CD4-positive, alpha-beta T cell treated with Interleukin-6 at 100 ng/mL for 8 hours (primary cell): ENCODE measurements at regions not wholly inside any gene's neighbourhood (a gene's known extent, or its start where the extent isn't known, plus 50 kb on each side); places are given as distances from the start of the nearest gene placed in this dataset.

Experiments
- DNase-seq: peaks from one replicate; pipeline ENCODE4 v3.0.0-alpha.2; 2020; ENCODE audit warnings: mixed read lengths, low spot score

DNA sequence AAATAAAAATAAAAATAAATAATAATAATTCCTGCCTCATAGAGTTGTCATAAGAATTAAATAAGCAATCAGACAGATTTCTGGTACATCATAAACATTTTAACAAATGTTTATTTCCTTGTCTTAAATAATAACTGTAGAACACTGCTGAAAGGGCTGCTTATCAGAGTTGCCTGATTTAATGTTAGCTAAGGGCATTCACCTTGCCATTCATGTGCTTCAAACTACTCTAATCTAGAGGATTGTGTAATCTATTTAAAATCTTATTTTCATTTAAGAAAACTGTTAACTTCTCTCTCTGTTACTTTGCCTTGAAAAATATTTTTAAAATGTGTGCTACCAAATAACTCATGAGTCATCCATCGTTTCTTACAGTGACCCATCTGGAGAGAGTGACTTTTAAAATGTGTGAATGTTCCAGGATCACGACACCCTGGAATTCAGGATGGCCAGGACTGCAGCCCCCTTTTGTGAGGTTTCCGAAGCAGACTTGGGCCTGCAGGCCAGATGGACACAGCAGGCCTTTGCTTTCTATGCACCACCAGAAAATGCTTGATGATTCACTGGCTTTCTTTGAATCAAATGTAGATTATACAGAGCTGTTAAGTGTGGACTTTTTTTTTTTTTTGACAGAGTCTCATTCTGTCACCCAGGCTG is 109.1 kb upstream of the TNS3 start:
- DNase-seq, result no peak

DNA sequence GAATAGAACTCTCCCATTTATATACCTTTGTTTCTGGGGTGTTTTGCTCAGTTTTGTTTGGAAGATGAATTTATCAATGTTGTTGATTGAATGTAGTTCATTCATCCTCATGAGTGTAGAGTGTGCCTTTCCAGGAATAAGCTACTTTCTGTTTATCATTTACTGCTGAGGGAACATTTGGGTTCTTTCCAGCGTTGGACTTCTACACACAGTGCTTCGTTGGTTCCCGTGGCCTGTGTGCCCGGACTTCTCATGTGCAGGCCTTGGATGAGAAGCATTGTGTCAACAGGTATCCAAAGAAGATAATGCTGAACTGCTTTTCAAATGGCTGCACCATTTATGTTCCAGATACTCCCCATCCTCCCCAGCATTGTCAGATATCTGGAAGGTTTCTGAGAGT is 107.6 kb upstream of the TNS3 start:
- no peak for DNase-seq

DNA sequence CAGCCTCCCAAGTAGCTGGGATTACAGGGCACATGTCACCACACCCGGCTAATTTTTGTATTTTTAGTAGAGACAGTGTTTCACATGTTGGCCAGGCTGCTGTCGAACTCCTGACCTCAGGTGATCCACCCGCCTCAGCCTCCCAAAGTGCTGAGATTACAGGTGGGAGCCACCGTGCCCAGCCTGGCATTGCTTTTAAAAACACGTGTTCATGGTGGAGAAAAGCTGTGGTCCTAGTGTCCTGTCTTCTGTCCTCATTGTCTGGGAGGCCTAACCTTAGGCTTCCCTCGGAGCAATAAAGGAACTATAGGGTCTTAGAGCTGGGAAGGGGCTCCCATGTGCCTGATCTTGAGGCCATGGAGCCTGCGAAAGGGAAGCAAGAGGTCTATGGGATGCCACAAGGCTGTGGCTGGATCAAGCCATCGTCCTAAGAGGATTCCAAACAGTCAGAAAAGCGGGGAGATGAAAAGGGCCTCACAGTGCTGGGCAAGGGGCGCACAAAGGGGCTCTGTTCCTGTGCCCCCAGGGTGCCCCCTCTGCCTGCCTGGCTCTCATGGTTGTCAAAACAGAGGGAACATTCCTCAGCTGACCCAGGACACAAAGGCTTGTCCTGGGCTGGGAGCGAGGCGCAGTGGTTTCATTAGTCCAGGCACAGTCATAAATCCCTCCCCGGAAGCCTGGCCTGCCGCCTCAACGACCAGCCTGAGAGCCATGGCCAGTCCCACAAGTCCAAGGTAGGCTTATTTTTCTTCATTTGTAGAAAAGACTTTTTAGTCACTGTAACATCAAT is 106.6 kb upstream of the TNS3 start:
- DNase-seq, result no peak

GRCh38 chr7:47685712-47686376 is 103.9 kb upstream of the TNS3 start:
- no peak for DNase-seq

DNA sequence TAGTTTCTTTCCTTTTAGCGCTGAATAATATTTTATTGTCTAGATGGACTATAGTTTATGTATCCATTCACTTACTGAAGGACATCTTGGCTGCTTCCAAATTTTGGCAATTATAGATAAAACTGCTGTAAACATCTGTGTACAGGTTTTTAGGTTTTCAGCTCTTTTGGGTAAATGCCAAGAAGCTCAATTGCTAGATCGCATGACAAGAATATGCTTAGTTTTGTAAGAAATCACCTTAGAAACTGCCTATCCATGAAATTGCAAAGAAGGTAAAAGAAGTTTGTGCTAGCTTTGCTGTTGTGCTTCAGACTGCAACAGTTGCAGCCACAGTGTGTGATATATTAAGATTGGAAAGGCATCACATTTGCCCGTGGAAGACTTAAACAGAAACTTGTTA is 103.2 kb upstream of the TNS3 start:
- DNase-seq, result no peak

GRCh38 chr7:47684728-47685127 is 102.8 kb upstream of the TNS3 start:
- DNase-seq, result no peak

DNA sequence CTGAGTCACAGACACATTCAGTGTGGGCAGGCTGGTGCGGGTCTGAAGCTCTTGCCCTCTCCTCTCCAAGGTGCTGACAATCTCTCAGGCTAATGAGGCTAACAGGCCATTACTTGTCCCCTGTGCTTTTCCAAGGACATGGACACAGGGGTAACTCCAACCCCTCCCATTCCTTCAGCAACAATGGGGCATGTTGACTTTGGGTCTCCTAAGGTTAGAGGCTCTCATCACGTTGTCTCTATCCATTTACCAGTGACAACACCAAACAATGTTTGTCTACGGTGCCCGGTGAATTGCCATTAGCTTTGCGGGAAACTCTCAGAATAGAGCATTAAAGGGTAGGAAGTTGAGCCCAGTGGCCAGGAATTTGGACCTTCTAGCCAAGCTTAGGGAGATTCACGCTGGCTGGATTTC is 101.6 kb upstream of the TNS3 start:
- no peak for DNase-seq

GRCh38 chr7:47682874-47683273 is 101.0 kb upstream of the TNS3 start:
- DNase-seq, result no peak

DNA sequence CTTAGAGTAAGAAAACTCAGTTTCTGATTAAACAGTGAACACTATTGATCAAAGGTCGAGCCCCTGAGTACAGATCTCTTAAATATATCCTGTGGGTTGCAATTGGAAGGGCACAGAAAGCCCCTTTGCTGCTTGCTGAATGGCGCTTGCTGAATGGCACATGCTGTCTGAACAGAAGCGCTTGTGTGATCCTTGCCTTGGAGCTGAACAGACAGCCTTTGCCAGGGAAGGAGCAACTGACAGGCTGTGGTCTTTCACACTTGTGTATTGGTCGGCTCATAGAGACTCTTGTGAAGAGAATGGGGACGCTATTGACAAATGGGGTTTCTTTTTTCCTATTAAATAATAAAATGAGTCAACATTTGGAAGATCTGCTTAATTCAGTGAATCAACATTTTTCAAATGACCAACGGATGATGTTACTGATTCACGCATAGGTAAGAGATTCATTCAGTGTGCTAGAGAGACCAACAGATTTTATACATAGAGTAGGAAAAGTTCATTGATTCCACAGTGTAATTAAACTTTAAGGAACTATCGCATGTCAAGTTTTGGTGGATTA is 99.4 kb upstream of the TNS3 start:
- no peak for DNase-seq

DNA sequence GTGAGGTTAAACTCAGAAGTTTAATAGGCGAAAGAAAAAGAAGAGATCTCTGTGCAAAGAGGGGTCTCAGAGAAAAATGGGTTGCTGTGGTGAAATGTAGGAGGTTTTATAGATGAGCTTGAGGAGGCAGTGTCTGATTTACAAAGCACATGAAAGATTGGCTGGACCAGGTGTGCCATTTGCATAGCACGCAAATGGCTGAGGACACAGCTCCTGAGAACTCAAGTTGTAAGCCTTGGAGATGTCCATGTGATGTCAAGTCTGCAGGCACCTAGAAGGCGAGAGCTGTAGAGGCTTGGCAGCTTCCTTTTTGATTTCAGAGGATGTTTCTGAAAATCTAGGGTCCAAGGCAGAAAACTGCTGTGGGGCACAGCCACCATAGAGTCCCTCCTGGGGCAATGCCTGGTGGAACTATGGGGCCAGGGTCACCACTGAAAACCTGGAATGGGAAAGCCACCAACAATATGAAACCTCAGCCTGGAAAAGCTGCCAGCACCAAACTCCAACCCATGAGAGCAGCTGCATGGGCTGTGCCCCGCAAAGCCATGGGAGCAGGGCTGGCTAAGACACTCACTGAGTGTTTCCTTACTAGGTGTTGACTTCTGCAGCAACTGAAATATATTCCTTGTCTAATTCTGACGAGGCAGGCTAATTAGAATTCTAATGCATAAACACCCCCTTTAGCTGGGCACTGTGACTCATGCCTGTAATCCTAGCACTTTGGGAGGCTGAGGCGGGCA is 96.9 kb upstream of the TNS3 start:
- no peak for DNase-seq

- DNase-seq, result no peak
Observed at GRCh38 chr7:47677664-47678063, 95.8 kb upstream of the TNS3 start.

DNA sequence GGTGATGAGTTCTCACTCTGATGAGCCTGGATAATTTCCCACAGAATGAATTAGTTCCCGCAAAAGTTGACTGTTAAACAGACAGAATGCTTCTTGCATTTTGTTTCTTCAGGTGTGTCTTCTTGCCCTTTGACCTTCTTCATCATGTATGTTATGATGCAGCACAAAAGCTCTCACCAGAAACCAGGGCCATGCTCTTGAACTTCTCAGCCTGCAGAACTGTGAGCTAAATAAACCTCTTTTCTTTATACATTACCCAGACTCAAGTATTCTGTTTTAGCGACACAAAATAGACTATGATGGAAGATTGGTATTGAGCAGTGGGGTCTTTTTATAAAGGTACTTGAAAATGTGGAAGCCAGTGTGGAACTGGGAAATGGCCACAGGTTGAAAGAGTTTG is 95.2 kb upstream of the TNS3 start:
- no peak for DNase-seq

- no peak for DNase-seq
Observed at GRCh38 chr7:47672977-47673381, 91.1 kb upstream of the TNS3 start.

- DNase-seq, result no peak
Observed at GRCh38 chr7:47672271-47672791, 90.4 kb upstream of the TNS3 start.

- no peak for DNase-seq
Observed at GRCh38 chr7:47671358-47671757, 89.4 kb upstream of the TNS3 start.

GRCh38 chr7:47670729-47671128 is 88.8 kb upstream of the TNS3 start:
- DNase-seq, result no peak

GRCh38 chr7:47669901-47670384 is 88.0 kb upstream of the TNS3 start:
- no peak for DNase-seq

DNA sequence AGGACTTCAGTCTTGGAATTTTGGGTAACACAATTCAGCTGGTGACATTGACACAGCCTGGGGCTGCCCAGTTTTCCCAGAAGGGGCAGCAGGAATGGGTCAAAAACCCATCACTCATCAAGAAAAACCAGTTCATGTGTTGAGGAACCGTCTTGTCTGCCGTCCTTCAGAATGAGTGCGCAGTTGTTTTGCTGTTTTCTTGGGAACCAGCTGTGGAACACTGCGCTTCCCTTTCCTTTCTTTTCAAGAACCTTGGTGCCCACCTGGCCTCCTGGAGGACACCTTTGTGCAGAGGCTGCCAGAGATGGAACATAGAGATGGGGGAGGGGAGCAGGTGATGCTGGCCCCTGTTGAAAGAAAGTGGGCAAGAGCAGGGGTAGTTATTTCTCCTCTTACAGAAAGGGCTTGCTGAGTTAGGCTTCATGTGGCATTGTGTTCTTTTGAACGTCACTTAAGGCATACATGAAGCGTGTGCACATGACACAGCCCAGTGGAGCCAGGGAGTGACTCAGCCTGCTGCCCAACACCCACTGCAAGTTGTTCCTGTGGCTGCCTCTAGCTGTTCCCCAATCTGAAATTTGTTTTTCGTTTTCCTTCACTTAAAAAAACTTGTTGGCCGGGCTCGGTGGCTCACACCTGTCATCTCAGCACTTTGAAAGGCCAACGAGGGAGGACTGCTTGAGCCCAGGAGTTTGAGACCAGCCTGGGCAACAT is 87.4 kb upstream of the TNS3 start:
- DNase-seq, result peak; percentile 11

DNA sequence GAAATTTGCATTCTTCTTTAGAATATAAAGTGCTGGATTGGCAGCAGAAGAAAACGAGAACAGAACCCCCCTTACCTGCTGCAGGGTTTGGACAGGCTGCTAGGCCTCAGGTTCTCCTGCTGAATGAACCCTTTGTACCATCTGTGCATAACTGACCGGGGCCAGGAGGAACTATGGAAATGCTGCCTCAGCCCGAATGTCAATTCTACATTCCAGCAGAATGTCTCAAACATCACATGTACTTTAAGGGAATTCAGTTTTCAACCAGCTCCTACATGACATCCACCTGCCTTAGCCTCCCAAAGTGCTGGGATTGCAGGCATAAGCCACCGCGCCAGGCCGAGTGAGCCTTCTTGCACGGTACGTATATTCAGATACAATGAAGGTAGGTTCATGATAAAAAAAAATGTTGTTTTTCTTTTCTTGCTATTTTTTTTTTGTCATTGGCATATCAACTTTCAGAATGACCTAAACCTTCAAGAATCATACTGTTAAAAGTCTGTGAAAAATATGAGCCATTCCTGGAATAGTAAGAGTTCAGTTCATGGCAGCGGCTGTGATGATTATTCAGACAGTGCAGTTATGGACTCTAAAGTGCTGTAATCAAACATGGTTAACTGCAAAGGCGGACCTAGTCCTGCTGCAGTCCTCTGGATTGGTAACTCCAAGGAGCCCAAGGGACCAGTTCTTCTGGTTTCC is 84.4 kb upstream of the TNS3 start:
- no peak for DNase-seq

- DNase-seq, result no peak
Observed at GRCh38 chr7:47664650-47665195, 82.8 kb upstream of the TNS3 start.
